ENCODE measurements at regions not wholly inside any gene's neighbourhood (a gene's known extent, or its start where the extent isn't known, plus 50 kb on each side); places are given as distances from the start of the nearest gene placed in this dataset.

DNA sequence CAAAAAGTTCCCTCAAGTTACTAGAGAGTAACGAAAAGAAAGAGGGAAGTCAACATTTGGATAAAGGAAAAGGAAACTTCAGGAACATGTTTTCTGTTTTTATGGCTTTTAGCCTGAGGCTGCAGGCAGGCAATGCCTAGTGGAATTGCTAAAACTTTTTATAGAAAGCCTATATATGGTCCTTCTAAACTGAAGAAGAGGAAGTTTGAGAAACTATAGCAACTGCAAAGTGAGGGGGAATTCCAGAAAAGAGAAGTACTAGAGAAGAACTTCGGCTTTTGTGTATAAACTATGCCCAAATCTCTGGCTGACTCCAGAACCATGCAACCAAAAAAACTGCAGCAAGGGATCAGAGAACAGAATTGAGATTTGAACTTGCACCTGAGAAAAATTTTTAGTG is 74.3 kb upstream of the ARHGAP42 start:
- TF ChIP-seq, protein P1, sequence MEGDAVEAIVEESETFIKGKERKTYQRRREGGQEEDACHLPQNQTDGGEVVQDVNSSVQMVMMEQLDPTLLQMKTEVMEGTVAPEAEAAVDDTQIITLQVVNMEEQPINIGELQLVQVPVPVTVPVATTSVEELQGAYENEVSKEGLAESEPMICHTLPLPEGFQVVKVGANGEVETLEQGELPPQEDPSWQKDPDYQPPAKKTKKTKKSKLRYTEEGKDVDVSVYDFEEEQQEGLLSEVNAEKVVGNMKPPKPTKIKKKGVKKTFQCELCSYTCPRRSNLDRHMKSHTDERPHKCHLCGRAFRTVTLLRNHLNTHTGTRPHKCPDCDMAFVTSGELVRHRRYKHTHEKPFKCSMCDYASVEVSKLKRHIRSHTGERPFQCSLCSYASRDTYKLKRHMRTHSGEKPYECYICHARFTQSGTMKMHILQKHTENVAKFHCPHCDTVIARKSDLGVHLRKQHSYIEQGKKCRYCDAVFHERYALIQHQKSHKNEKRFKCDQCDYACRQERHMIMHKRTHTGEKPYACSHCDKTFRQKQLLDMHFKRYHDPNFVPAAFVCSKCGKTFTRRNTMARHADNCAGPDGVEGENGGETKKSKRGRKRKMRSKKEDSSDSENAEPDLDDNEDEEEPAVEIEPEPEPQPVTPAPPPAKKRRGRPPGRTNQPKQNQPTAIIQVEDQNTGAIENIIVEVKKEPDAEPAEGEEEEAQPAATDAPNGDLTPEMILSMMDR (IDR thresholded peaks at IDR 0.05; ENCODE audit: insufficient read depth, low read length, poor library complexity, severe bottlenecking): no peak
- DNase-seq (ENCODE audit: low read depth): no peak
- Histone ChIP-seq H3K36me3 (ENCODE audit: control insufficient read depth, insufficient read depth, low read length) (no peaks in the 10 kb centered on the region), H3K4me3 (ENCODE audit: low read depth, low read length) (no peak overlapping the region), H3K27me3 (ENCODE audit: control insufficient read depth, insufficient read depth, low read length) (no peaks in the 10 kb centered on the region)

DNA sequence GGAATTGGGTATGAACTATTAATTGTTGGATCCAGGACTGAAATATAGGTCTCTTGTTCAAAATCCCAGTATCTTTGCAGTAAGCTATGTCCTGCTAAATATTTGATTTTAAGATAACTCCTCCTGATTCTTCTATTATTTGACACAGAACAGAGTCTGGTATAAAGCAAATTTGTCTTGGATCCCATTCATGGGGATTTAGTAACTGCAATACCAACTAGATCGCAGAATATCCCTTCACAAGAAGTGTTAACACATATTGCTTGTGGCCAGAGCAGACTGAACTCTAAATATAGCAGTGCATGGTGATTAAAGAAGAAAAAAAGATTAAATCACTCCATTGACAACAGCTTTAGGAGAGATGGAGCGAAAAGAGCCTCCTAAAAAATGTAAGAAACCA is 68.2 kb upstream of the ARHGAP42 start:
- TF ChIP-seq, protein P1 (IDR thresholded peaks at IDR 0.05; ENCODE audit: insufficient read depth, low read length, poor library complexity, severe bottlenecking): no peak
- no peak overlapping the region for H3K4me3 ChIP-seq (ENCODE audit: low read depth, low read length)
- H3K27me3 ChIP-seq (ENCODE audit: control insufficient read depth, insufficient read depth, low read length): no peaks in the 10 kb centered on the region
- no peaks in the 10 kb centered on the region for H3K36me3 ChIP-seq (ENCODE audit: control insufficient read depth, insufficient read depth, low read length)
- no peak for DNase-seq (ENCODE audit: low read depth)

DNA sequence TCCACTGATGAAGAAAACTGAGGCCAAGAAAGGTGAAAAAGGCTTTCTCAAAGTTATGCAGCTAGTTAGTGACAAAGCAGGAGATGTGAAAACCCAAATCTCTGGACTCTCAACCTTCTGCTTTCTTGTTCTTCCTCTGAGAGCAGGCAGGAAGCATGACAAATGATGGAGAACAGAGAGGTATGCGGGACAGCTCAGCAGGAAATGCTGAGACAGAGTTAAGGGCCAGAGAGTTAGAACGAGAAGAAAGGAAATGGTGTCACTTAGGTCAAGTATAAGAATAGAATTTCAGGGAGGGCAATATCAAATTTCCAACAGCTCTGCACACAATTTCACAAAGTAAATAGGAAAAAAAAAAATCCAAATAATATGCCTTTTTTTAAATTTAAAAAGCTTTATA is 67.6 kb upstream of the ARHGAP42 start:
- Histone ChIP-seq H3K4me3 (ENCODE audit: low read depth, low read length) (no peak overlapping the region), H3K27me3 (ENCODE audit: control insufficient read depth, insufficient read depth, low read length) (no peaks in the 10 kb centered on the region), H3K36me3 (ENCODE audit: control insufficient read depth, insufficient read depth, low read length) (no peaks in the 10 kb centered on the region)
- no peak for DNase-seq (ENCODE audit: low read depth)
- TF ChIP-seq, protein P1 (IDR thresholded peaks at IDR 0.05; ENCODE audit: insufficient read depth, low read length, poor library complexity, severe bottlenecking): no peak

DNA sequence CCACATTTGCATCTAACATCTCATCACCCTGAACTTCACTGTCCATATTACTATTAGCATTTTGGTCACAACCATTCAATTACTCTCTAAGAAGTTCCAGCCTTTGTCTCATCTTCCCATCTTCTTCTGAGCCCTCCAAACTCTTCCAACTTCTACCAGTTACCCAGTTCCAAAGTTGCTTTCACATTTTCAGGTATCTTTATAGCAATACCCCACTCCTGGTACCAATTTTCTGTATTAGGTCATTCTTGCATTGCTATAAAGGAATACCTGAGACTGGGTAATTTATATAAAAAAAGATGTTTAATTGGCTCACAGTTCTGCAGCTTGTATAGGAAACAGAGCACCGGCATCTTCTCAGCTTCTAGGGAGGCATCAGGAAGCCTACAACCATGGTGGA is 64.7 kb upstream of the ARHGAP42 start:
- TF ChIP-seq, protein P1 (IDR thresholded peaks at IDR 0.05; ENCODE audit: insufficient read depth, low read length, poor library complexity, severe bottlenecking): no peak
- Histone ChIP-seq H3K27me3 (ENCODE audit: control insufficient read depth, insufficient read depth, low read length) (no peaks in the 10 kb centered on the region), H3K4me3 (ENCODE audit: low read depth, low read length) (no peak overlapping the region), H3K36me3 (ENCODE audit: control insufficient read depth, insufficient read depth, low read length) (no peaks in the 10 kb centered on the region)
- DNase-seq (ENCODE audit: low read depth): no peak

DNA sequence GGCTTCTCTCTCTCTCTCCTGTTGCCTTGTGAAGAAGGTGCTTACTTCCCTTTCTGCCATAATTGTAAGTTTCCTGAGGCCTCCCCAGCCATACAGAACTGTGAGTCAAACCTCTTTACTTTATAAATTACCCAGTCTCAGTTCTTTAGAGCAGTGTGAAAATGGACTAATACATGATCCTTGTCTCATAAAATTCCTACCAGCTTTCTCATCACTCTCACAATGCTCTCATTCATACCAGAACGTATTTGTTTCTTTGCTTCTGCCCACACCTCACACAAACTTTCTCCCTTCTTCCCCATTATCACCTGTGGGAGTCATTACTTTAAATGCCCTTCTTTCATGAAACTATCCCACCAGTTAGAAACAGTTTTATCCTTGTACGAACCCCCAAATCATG is 62.7 kb upstream of the ARHGAP42 start:
- TF ChIP-seq, protein P1 (IDR thresholded peaks at IDR 0.05; ENCODE audit: insufficient read depth, low read length, poor library complexity, severe bottlenecking): no peak
- no peaks in the 10 kb centered on the region for H3K36me3 ChIP-seq (ENCODE audit: control insufficient read depth, insufficient read depth, low read length)
- DNase-seq (ENCODE audit: low read depth): peak; percentile 10
- H3K27me3 ChIP-seq (ENCODE audit: control insufficient read depth, insufficient read depth, low read length): no peaks in the 10 kb centered on the region
- H3K4me3 ChIP-seq (ENCODE audit: low read depth, low read length): no peak overlapping the region

DNA sequence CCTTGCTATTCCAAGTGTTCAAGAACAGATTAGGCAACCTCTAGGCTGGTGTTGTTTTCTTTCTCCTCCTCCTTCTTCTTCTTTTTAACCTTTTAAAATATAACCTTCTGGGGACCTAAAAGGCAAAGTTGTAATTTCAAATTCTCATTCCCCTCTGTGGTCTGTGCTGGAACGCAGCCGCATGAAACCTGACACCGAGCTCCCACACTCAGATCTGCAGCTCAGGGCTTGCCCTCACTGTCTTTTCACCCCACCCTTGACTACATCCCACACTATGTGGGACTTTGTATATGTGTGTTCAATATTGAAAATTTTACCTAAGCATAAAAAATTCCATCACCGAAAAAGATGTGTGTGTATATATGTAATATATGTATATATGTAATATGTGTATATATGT is 62.0 kb upstream of the ARHGAP42 start:
- TF ChIP-seq, protein P1 (IDR thresholded peaks at IDR 0.05; ENCODE audit: insufficient read depth, low read length, poor library complexity, severe bottlenecking): no peak
- Histone ChIP-seq H3K4me3 (ENCODE audit: low read depth, low read length) (no peak overlapping the region), H3K36me3 (ENCODE audit: control insufficient read depth, insufficient read depth, low read length) (no peaks in the 10 kb centered on the region), H3K27me3 (ENCODE audit: control insufficient read depth, insufficient read depth, low read length) (no peaks in the 10 kb centered on the region)
- DNase-seq (ENCODE audit: low read depth): no peak

Data from kidney epithelial cell (primary cell).